Dendritic cell treated with granulocyte-macrophage colony-stimulating factor and Interleukin-4, amounts not matched to agents 40 ng/mL and 50 ng/mL, for 4 days (primary cell): ENCODE measurements at regions not wholly inside any gene's neighbourhood (a gene's known extent, or its start where the extent isn't known, plus 50 kb on each side); places are given as distances from the start of the nearest gene placed in this dataset.

Experiments used
- H3K27ac Mint-ChIP-seq: one replicate; pipeline ENCODE4 v1.8.0; 2022; ENCODE audit warnings: mild to moderate bottlenecking, mixed read lengths
- H3K27me3 Mint-ChIP-seq: one replicate; pipeline ENCODE4 v1.8.0; 2022; ENCODE audit warnings: mild to moderate bottlenecking, mixed read lengths
- H3K36me3 Mint-ChIP-seq: one replicate; pipeline ENCODE4 v1.8.0; 2022; ENCODE audit warnings: low read depth, mixed read lengths
- H3K4me1 Mint-ChIP-seq: one replicate; pipeline ENCODE4 v1.8.0; 2022; ENCODE audit warnings: low read depth, mixed read lengths
- H3K4me3 Mint-ChIP-seq: one replicate; pipeline ENCODE4 v1.8.0; 2022; ENCODE audit warnings: mild to moderate bottlenecking, moderate library complexity, mixed read lengths
- H3K9me3 Mint-ChIP-seq: one replicate; pipeline ENCODE4 v1.8.0; 2022; ENCODE audit warnings: mixed read lengths
- intact Hi-C: fragments of 100-400 bp; cut with micrococcal nuclease; formaldehyde crosslinking; loops from one replicate; pipeline ENCODE4 v1.15.0; 2022

DNA sequence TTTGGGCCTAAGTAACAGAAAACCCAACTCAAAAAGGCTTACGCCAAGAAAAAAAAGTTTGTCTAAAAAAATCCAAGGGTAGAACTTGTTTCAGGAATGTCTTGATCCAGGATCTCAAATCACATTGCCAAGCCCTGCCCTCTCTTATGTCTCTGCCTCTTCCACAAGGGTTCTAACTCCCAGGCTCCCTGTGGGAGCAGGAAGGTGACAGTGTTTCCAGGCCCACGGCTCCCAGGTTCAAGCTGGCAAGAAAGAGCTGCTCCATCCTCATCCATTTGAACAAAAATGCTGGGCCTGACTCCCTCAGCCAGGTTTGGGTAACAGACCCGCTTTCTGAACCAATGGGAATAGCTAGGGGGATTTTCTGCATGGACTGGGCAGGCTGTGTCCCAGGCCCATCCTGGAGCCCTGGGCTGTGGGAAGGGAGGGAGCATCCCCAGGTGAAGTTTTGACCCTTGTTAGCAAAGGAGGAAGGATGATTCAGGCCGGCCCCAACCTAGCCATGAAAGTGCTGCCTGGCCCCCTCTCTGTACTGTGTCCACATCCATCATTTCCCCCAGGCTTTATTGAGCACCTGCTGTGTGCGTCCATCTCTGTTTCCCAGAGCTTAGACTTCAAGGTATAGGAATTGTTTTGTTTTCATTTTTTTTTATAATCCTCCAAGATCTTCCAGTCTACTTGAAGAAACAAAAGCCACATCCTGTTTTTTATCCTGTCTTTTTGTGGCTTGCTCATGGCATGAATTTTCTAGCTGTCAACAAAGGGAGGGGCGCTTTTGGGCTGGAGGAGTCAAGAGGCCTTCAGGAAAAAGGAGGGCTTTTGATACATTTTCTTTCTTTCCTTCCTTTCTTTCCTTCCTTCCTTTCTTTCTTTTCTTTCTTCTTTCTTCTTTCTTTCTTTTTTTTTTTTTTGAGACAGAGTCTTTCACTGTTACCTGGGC lies 159.8 kb downstream of the TFAP2C start:
- Mint-ChIP-seq H3K27me3 (peaks cover 3% of the 10 kb centered on the region), H3K36me3 (no peaks in the 10 kb centered on the region), H3K27ac (no peak overlapping the region), H3K4me3 (no peak overlapping the region), H3K4me1 (peaks cover 8% of the 10 kb centered on the region), H3K9me3 (no peaks in the 10 kb centered on the region)
- intact Hi-C loops, result no loop called here

DNA sequence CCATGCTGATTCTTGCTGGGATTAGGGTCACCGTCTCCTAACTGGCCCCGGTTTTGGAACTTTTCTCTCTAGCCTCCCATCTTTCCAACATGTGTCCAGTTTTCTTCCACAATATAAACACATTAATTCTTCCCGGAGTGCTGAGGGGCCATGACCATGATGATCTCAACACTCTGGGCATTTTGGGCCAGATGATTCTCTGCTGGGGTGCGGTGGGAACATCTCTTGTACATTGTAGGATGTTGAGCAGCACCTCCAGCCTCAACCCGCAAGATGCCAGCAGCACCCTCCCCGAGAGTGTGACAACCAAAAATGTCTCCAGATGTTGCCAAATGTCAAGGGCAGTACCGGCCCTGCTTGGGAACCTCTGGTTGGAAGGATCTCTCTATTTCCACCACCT lies 164.8 kb downstream of the TFAP2C start:
- Mint-ChIP-seq H3K36me3 (no peaks in the 10 kb centered on the region), H3K4me1 (no peaks in the 10 kb centered on the region), H3K27ac (no peak overlapping the region), H3K4me3 (no peak overlapping the region), H3K9me3 (no peaks in the 10 kb centered on the region), H3K27me3 (peaks cover 2% of the 10 kb centered on the region)
- intact Hi-C loops, result no loop called here

DNA sequence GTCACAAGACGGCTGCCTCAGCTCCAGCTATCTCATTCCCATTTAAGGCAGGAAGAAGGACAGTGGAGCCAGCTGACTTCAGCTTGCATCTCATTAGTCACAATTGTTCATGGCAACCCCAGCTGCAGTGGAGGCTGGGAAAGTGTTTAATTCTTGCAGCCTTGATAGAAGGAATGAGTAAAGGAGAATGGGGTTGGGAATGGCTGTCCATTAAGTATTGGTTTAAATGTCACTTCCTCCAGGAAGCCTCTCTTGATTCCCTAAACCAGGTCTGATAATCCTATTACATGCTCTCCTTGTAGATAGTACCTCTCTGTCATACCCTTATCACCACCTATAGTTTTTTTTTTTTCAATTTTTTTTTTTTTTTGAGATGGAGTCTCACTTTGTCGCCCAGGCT lies 166.4 kb downstream of the TFAP2C start:
- H3K36me3 Mint-ChIP-seq, result no peaks in the 10 kb centered on the region
- H3K9me3 Mint-ChIP-seq, result no peaks in the 10 kb centered on the region
- H3K4me1 Mint-ChIP-seq, result no peaks in the 10 kb centered on the region
- no peak overlapping the region for H3K4me3 Mint-ChIP-seq
- no peak overlapping the region for H3K27ac Mint-ChIP-seq
- H3K27me3 Mint-ChIP-seq, result peaks cover 4% of the 10 kb centered on the region
- intact Hi-C loops, result no loop called here

DNA sequence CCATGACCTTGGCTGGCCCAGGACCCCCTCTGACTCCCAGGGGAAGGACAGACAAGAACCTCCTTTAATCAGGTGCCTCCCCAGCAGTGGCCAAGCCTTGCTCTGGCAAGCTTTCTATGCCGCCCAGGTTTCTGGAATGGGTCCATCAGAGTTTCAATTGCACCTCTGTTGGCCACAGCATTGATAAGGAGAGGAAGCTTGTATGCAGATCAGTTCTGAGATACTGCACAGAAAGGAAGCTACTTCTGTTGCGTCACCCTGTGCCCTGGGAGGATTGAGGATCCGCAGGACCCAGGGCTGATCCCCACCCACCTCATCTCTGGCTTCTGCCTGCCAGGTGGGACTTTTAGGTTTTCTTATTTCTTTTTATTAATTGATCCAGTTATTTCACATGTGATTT lies 167.2 kb downstream of the TFAP2C start:
- Mint-ChIP-seq H3K36me3 (no peaks in the 10 kb centered on the region), H3K4me1 (no peaks in the 10 kb centered on the region), H3K27me3 (peaks cover 7% of the 10 kb centered on the region), H3K27ac (no peak overlapping the region), H3K9me3 (no peaks in the 10 kb centered on the region), H3K4me3 (no peak overlapping the region)
- intact Hi-C loops, result no loop called here

DNA sequence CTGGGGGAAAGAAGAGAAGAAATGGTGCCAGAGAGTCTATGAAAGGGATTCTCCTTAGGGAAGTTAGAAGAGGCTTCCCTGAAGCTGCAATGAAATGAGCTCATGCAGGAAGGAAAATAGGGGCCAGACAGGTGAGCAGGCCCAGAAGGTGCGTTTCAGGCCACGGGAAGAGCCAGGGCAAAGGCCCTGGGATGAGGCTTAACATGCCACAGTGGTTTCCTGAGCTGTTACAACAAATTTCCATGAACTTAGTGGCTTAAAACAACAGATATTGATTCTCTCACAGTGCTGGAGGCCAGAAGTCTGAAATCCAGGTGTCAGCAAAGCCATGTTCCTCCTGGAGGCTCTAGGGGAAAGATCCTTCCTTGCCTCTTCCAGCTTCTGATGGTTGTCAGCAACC lies 167.9 kb downstream of the TFAP2C start:
- no peaks in the 10 kb centered on the region for H3K9me3 Mint-ChIP-seq
- intact Hi-C loops, result no loop called here

DNA sequence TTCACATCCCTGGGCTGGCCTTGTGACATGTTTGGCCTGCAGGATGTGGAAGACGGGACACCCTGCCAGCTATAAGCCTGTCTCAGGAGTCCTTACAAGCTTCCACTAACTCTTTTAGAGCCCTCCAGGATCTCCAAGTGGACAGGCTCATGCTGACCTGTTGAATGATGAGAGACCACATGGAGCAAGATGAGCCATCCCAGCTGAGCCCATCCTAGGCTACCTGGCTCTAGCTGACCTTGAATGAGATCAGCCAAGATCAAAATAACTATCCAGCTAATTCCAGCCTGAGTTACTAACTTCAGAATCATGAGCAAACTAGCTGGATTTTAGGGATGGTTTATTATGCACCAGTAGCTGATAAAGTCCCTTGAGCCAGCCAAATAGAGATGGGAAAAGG lies 169.5 kb downstream of the TFAP2C start:
- H3K27ac Mint-ChIP-seq, result no peak overlapping the region
- no peak overlapping the region for H3K4me3 Mint-ChIP-seq
- no peaks in the 10 kb centered on the region for H3K4me1 Mint-ChIP-seq
- intact Hi-C loops, result no loop called here
- H3K9me3 Mint-ChIP-seq, result no peaks in the 10 kb centered on the region
- H3K36me3 Mint-ChIP-seq, result no peaks in the 10 kb centered on the region
- H3K27me3 Mint-ChIP-seq, result peaks cover 6% of the 10 kb centered on the region

More for the DNA sequence above, 167.9 kb downstream of the TFAP2C start:
- Mint-ChIP-seq H3K4me3 (no peak overlapping the region), H3K4me1 (no peaks in the 10 kb centered on the region), H3K36me3 (no peaks in the 10 kb centered on the region), H3K27me3 (peaks cover 7% of the 10 kb centered on the region), H3K27ac (no peak overlapping the region)

DNA sequence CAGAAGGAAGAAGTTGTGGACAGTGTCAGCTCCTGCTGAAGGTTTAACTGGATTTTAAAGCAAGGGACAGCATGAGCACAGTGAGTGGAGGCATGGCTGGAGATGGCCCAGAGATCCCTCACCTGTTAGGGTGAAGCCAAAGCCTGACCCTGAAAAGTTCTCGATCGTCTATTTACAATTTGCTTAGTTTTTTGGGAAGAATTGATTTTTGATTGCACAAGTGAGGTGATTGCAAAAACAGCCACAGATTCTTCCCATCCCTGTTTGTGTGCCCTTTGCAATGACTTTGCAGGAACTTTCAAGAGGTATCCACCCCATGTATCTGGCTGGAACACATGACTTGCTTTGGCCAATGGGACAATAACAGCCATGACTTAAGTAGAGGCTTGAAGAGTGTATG lies 170.1 kb downstream of the TFAP2C start:
- H3K4me3 Mint-ChIP-seq, result no peak overlapping the region
- intact Hi-C loops, result no loop called here
- no peaks in the 10 kb centered on the region for H3K9me3 Mint-ChIP-seq
- no peaks in the 10 kb centered on the region for H3K36me3 Mint-ChIP-seq
- H3K27me3 Mint-ChIP-seq, result peaks cover 6% of the 10 kb centered on the region
- H3K4me1 Mint-ChIP-seq, result no peaks in the 10 kb centered on the region
- H3K27ac Mint-ChIP-seq, result no peak overlapping the region

DNA sequence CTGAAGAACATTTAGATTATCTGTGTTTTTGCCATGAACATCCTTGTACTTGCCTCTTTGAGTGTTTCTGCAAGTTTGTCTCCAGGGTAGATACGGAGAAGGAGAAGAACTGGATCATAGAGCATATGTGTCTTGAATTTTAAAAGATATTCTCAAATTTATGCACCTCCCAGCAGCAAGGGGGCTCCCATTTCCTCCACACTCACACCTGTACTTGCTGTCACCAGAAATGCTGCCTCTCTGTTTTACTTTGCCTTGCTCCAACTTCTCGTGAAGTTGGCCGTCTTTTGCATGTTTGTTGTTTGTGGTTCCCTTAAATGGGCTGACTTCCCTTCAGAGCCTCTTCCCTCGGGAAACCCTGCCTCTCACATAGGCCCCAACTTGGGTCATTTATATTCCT lies 171.0 kb downstream of the TFAP2C start:
- Mint-ChIP-seq H3K27me3 (peaks cover 6% of the 10 kb centered on the region), H3K36me3 (no peaks in the 10 kb centered on the region), H3K4me3 (no peak overlapping the region), H3K27ac (no peak overlapping the region), H3K4me1 (no peaks in the 10 kb centered on the region), H3K9me3 (no peaks in the 10 kb centered on the region)
- intact Hi-C loops, result no loop called here

DNA sequence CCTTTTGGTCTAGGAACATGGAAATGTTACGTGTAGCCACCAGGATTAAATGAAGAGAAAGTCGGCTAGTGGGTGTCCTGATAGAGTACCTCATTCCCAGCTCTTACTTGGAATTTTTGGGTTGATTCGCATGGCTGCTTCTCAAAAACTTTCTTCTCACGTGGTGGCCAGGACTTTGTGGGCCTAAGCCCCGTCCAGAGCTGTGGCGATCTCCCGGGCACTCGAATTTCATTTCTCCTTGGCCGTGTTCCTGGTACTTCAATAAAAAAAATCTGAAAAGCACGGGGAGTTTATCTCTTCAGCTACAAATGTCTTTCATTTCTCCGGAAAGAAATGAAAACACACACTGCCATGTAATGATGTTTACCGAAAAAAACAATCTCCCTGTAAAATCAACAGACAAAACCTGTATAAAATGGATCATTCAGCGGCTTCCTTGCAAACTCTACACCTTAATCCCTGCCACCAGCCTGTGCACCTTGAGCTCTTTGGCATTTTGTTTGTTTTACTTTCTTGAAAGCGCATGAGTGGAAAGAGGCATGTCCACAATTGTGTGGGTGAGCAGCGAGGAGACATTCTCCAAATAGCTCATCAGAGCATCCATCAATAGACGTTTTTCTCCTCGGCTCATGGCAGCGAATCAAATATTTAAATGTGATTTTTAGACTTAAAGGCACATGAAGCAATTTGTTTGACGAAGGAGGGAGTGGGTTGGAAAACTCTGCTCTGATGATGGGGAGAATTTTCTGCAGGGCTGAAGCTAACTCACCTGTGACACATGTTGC lies 173.1 kb downstream of the TFAP2C start:
- Mint-ChIP-seq H3K36me3 (no peaks in the 10 kb centered on the region), H3K27ac (no peak overlapping the region), H3K4me1 (no peaks in the 10 kb centered on the region), H3K4me3 (no peak overlapping the region), H3K9me3 (no peaks in the 10 kb centered on the region), H3K27me3 (peaks cover 6% of the 10 kb centered on the region)
- intact Hi-C loops, result no loop called here

DNA sequence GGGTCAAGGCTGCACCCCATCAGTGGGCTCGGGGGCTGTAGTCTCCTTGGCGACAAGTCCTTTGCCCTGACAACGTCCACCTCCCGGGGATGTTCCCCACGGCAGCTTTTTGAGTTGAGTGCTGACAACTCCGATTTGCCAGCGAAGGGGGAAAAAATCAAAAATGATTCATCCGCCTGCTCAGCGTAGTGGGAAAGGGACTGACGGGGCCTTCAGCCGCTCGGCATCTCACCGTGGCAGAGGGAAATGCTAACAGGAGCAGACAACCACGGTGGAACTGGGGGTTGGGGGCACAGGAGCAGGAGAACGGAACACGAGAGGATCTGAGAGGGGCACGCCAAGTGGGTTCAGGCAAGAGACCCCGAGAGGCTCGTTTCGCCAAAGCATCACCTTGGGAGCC lies 173.7 kb downstream of the TFAP2C start:
- Mint-ChIP-seq H3K4me3 (no peak overlapping the region), H3K36me3 (no peaks in the 10 kb centered on the region), H3K9me3 (no peaks in the 10 kb centered on the region), H3K27me3 (peaks cover 9% of the 10 kb centered on the region), H3K4me1 (no peaks in the 10 kb centered on the region), H3K27ac (no peak overlapping the region)
- intact Hi-C loops, result no loop called here

DNA sequence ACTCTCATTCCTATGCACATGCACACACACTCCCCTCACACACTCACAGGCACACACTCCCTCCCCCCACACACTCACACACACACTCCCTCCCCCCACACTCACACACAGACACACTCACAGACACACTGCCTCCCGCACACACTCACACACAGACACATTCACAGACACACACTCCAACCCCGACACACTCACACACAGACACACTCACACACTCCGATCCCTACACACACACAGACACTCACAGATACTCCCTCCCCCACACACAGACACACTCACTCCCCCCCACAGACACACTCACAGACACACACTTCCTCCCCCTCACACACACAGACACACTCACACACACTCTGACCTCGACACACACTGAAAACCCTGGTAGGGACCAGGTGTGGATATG lies 176.2 kb downstream of the TFAP2C start:
- H3K9me3 Mint-ChIP-seq, result no peaks in the 10 kb centered on the region
- intact Hi-C loops, result no loop called here
- H3K4me1 Mint-ChIP-seq, result no peaks in the 10 kb centered on the region
- H3K27me3 Mint-ChIP-seq, result peaks cover 16% of the 10 kb centered on the region
- H3K36me3 Mint-ChIP-seq, result no peaks in the 10 kb centered on the region
- H3K4me3 Mint-ChIP-seq, result no peak overlapping the region
- no peak overlapping the region for H3K27ac Mint-ChIP-seq

DNA sequence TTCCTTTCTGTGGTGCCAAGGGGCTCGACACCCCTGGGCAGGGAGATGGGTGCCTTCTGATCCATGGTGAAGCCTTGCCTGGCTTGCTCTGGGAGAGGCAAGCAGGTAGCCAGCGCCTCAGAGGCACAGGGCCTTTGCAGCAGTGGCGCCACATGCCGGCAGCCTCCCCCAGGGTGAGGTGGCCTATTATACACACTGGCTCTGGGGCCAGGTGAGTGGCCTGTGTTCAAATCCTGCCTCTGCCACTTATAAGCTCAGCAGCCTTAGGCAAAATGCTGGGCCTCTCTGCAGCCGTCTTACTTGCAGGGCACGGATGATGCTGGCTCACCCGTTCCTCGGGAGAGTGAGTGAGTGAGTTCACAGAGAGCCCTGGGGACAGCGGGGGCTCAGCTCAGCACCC lies 176.9 kb downstream of the TFAP2C start:
- no peaks in the 10 kb centered on the region for H3K4me1 Mint-ChIP-seq
- H3K9me3 Mint-ChIP-seq, result no peaks in the 10 kb centered on the region
- no peak overlapping the region for H3K27ac Mint-ChIP-seq
- H3K4me3 Mint-ChIP-seq, result no peak overlapping the region
- intact Hi-C loops, result no loop called here
- no peaks in the 10 kb centered on the region for H3K36me3 Mint-ChIP-seq
- peaks cover 13% of the 10 kb centered on the region for H3K27me3 Mint-ChIP-seq

DNA sequence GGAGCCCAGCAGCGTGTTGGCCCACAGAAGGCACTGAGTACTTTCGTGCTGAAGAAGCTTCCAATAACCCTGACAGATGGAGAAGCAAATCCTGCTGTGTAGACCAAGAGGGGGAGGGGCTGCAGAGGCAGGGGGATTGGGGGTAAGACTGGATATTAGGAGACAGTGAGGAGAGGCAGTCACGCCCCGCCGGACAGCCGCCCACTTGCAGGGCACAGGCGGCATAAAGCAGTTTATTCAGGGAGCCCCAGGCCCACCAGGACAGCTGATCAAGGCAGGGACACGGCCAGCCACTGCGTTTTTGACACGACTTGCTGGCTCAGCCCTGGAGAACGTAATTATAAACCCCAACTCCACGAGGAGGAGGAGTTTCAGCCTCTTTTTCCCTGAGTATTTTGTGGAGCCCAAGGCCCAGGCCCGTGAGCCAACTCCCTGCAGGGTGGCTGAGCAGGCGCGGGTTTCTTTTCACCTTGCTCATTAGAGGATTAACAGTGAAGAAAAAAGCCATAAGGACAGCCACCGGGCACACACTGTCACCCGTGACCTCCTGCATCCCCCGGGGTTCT lies 177.9 kb downstream of the TFAP2C start:
- no peak overlapping the region for H3K4me3 Mint-ChIP-seq
- H3K4me1 Mint-ChIP-seq, result no peaks in the 10 kb centered on the region
- H3K27ac Mint-ChIP-seq, result no peak overlapping the region
- intact Hi-C loops, result no loop called here
- H3K27me3 Mint-ChIP-seq, result peaks cover 13% of the 10 kb centered on the region
- no peaks in the 10 kb centered on the region for H3K36me3 Mint-ChIP-seq
- H3K9me3 Mint-ChIP-seq, result no peaks in the 10 kb centered on the region

DNA sequence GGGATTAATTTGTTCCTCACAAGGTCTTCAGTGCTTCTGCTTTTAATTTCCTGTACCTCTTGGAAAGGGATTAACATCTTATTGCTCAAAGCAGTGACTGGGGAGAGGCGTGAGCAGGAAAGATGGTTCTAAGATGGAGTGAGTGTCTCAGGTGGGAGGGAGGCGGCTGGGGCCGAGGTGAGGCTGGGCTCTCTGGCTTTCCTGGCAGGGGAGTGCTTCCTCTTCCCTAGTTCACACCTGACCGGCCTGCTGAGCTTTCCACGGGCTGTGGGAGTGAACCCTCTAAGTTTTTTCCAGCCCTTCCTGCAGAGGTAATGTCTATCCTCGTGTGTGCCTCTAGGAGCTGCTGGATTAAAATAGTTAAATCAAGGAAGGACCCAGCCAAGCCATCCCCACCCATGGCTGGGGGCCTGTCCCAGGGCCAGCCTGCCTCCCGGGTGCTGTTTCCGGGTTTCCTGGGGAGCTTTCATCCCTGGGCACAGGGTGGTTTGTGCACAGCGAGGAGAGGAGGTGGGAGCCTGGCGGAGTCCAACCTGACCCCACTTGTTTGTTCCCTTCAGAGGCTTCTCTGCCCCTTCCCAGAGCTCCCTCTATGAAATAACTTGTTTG lies 179.1 kb downstream of the TFAP2C start:
- intact Hi-C loops, result no loop called here
- H3K36me3 Mint-ChIP-seq, result no peaks in the 10 kb centered on the region
- H3K4me1 Mint-ChIP-seq, result no peaks in the 10 kb centered on the region
- H3K27ac Mint-ChIP-seq, result no peak overlapping the region
- no peak overlapping the region for H3K4me3 Mint-ChIP-seq
- no peaks in the 10 kb centered on the region for H3K9me3 Mint-ChIP-seq
- peaks cover 13% of the 10 kb centered on the region for H3K27me3 Mint-ChIP-seq
